ENCODE measurements at regions not wholly inside any gene's neighbourhood (a gene's known extent, or its start where the extent isn't known, plus 50 kb on each side); places are given as distances from the start of the nearest gene placed in this dataset.

DNA sequence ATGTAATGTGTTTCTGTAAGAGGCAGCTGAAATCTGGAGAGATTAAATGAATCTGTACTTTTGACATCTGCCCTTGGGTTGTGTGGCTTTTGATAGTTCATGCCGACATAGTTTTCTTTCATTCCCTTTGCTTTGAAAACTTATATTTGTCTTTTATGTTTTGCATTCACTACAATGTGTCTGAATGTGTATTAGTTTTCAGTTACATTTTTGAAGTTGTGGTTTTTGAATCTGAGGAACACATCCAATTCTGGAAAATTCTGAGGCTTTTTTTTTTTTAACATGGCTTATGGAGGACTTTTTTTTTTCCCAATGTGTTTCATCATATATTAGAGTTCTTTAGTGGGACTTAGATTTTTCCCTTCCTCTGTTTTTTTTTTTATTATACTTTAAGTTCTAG is 683.7 kb upstream of the SOX9 start:
- no peak for DNase-seq (ENCODE audit: extremely low read depth, insufficient read length)
- no peak for TF ChIP-seq CTCF (IDR thresholded peaks at IDR 0.05; ENCODE audit: insufficient read depth, low read length, poor library complexity, severe bottlenecking)
- H3K36me3 ChIP-seq (ENCODE audit: control insufficient read depth, insufficient read depth, low read length), result no peaks in the 10 kb centered on the region
- no peaks in the 10 kb centered on the region for H3K27me3 ChIP-seq (replicated peaks; ENCODE audit: control insufficient read depth, insufficient read depth, low read length)
- H3K4me3 ChIP-seq (replicated peaks; ENCODE audit: low read depth, low read length), result no peak overlapping the region

DNA sequence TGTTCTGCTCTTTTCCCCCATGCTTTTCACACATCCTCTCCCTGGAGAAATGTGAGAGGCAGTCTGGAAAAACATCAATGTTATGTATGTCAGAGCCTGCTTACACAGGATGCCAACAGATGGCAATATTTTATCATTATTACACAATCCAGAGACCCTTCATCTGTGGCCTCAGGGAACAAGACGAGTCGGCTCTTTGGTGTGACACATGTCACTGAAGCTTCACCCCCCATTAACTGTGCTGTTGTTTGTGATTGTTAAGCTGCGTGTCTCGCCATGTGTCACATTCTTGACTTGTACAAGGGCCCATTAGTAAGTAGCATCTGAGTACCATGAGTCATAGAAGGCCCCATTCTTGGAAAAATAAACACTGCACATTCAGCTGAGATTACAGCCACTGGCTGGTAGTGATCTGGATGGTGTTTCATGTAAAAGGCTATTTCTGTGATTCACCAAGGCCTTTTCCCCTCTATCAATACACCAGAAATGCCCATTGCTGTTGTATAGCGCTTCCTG is 682.1 kb upstream of the SOX9 start:
- Histone ChIP-seq H3K36me3 (ENCODE audit: control insufficient read depth, insufficient read depth, low read length) (no peaks in the 10 kb centered on the region), H3K4me3 (replicated peaks; ENCODE audit: low read depth, low read length) (no peak overlapping the region), H3K27me3 (replicated peaks; ENCODE audit: control insufficient read depth, insufficient read depth, low read length) (no peaks in the 10 kb centered on the region)
- DNase-seq (ENCODE audit: extremely low read depth, insufficient read length), result no peak
- no peak for TF ChIP-seq CTCF (IDR thresholded peaks at IDR 0.05; ENCODE audit: insufficient read depth, low read length, poor library complexity, severe bottlenecking)

DNA sequence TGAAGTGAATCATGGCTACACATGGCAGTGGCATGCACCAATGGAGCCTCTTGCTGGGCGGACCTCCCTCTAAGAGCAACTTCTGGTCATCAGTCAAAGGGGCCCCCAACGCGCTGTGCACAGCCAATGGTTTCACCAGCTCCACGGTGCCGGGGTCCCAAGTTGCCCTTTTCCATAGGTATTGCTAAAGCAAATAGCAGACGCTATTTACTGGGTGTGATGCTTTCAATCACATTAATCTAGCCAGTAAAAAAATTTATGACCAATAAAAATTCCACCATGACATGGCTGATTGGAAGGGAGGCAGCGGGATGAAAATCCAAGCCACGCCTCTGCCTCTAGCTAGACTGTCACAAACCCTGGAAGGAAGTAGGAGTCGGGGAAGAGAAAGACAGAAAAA is 680.3 kb upstream of the SOX9 start:
- no peak for TF ChIP-seq CTCF (IDR thresholded peaks at IDR 0.05; ENCODE audit: insufficient read depth, low read length, poor library complexity, severe bottlenecking)
- Histone ChIP-seq H3K4me3 (replicated peaks; ENCODE audit: low read depth, low read length) (no peak overlapping the region), H3K36me3 (ENCODE audit: control insufficient read depth, insufficient read depth, low read length) (no peaks in the 10 kb centered on the region), H3K27me3 (replicated peaks; ENCODE audit: control insufficient read depth, insufficient read depth, low read length) (no peaks in the 10 kb centered on the region)
- DNase-seq (ENCODE audit: extremely low read depth, insufficient read length), result no peak

DNA sequence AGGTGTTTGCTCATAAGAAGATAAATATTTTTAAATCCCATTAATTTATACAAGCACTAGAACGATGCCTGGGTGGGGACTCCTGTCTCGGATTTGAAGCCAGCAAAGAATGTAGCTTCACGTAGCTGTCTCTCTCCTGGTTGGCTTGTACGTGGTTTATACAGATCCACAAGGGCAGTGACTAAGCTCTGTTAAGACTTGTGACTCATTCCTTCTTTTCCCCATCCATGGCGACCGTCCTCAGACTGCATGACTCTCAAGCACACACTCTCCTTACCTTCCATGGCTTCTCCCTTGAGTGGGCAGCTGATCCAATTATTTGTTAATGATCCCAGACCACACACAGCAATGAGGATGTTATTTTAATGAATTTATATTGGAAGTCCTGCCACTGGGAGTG is 679.7 kb upstream of the SOX9 start:
- no peak for TF ChIP-seq CTCF (IDR thresholded peaks at IDR 0.05; ENCODE audit: insufficient read depth, low read length, poor library complexity, severe bottlenecking)
- Histone ChIP-seq H3K36me3 (ENCODE audit: control insufficient read depth, insufficient read depth, low read length) (no peaks in the 10 kb centered on the region), H3K4me3 (replicated peaks; ENCODE audit: low read depth, low read length) (no peak overlapping the region), H3K27me3 (replicated peaks; ENCODE audit: control insufficient read depth, insufficient read depth, low read length) (no peaks in the 10 kb centered on the region)
- no peak for DNase-seq (ENCODE audit: extremely low read depth, insufficient read length)

DNA sequence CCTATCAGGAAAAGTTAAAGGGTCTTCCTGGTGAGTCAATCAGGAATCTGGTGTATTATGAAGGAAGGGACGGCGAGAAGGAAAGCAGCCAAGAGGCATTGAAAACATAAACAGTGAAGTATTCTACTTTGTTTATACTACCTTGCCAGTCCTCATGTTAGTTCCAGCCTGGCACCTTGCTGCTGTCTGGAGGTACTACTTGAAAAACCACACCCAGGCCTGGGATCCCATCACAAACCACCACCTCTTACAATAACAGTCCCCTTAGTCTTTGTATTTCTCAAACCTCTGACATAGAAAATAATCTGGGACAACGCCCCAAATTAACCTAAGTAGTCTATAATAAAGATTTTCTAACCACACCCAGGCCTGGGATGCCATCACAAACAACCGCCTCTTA is 676.7 kb upstream of the SOX9 start:
- Histone ChIP-seq H3K4me3 (replicated peaks; ENCODE audit: low read depth, low read length) (no peak overlapping the region), H3K36me3 (ENCODE audit: control insufficient read depth, insufficient read depth, low read length) (no peaks in the 10 kb centered on the region), H3K27me3 (replicated peaks; ENCODE audit: control insufficient read depth, insufficient read depth, low read length) (no peaks in the 10 kb centered on the region)
- no peak for DNase-seq (ENCODE audit: extremely low read depth, insufficient read length)
- no peak for TF ChIP-seq CTCF (IDR thresholded peaks at IDR 0.05; ENCODE audit: insufficient read depth, low read length, poor library complexity, severe bottlenecking)

Data from GM06990 (cell line).